HG03066 (cell line): ENCODE measurements at regions not wholly inside any gene's neighbourhood (a gene's known extent, or its start where the extent isn't known, plus 50 kb on each side); places are given as distances from the start of the nearest gene placed in this dataset.
"Not testable (repeated sequence)": the region's sequence is repeated elsewhere in the genome, so short reads cannot be mapped to it uniquely, and the experiment has no call there.

ENCODE experiments used
- ATAC-seq: cut with Tn5 transposase; IDR thresholded peaks from one replicate; pipeline ENCODE4 v1.9.1; 2021; ENCODE audit warnings: low read depth; ENCODE audit not compliant: unreplicated experiment

- no peak for ATAC-seq
These were observed 183.9 kb downstream of the ETNK1 start for GRCh38 chr12:22808860-22809259.

DNA sequence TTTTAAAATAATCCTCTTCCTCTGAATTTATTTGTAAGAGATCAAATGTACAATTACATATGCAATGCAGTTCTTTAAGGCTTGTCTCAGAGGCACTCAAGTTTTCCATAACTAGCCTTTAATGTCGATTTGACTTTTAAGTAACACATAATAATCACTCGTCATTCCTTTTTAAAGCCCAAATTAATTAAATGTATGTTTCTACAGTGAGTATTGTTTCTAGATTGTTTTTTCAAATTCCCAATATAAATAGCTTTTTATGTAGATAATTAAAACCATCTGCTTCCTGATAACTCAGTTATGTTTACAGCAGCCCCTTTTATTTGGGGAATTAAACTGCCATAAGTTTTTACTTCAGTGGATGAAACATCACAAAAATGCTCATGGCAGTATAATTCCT lies 185.1 kb downstream of the ETNK1 start:
- ATAC-seq = no peak

GRCh38 chr12:22812531-22812930 lies 187.6 kb downstream of the ETNK1 start:
- no peak for ATAC-seq

DNA sequence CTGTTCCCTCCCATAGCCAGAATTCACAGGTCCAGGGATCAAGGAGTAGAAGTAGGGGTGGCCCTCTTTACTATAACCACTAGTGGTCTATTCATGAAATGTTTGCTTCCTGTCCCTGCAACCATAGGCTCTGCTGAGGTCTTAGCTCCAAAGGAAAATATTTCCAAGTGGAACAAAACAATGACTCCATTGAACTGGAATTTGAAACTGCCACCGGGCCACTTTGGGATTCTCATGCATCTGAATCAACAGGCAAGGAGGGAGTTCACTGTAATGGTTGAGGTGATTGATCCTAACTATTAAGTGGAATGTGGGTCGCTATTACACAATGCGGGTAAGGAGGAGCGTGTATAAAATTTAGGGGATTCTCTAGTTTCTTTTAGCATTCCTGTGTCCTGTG lies 197.0 kb downstream of the ETNK1 start:
- no peak for ATAC-seq

- no peak for ATAC-seq
These were observed 201.1 kb downstream of the ETNK1 start for GRCh38 chr12:22826026-22826425.

GRCh38 chr12:22826446-22826981 lies 201.5 kb downstream of the ETNK1 start:
- ATAC-seq = not testable (repeated sequence)

GRCh38 chr12:22828066-22828465 lies 203.1 kb downstream of the ETNK1 start:
- ATAC-seq = no peak

GRCh38 chr12:22835431-22835830 lies 210.5 kb downstream of the ETNK1 start:
- ATAC-seq = no peak

DNA sequence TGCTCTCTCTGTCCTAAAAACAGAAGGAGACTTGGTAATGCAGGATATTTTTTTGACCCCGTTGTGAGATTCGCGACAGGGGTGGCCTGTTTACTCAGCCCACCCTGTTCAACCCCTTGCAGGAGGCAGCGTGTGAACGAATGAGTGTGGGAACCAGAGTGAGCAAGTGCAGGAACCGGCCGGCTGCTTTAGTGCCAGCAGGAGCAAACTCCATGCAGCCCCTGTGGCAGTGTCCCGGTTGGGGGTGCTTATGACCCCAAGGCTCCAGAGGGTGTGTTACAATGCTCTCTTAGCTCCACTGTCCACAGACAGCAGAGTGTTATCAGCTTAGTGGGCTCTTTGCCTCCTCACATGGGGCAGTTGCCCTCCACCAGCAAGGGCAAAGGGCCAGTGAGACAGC lies 225.2 kb downstream of the ETNK1 start:
- ATAC-seq = no peak

- no peak for ATAC-seq
These were observed 226.6 kb downstream of the ETNK1 start for GRCh38 chr12:22851532-22851931.

GRCh38 chr12:22855456-22855855 lies 230.5 kb downstream of the ETNK1 start:
- no peak for ATAC-seq

GRCh38 chr12:22856178-22856577 lies 231.2 kb downstream of the ETNK1 start:
- no peak for ATAC-seq

DNA sequence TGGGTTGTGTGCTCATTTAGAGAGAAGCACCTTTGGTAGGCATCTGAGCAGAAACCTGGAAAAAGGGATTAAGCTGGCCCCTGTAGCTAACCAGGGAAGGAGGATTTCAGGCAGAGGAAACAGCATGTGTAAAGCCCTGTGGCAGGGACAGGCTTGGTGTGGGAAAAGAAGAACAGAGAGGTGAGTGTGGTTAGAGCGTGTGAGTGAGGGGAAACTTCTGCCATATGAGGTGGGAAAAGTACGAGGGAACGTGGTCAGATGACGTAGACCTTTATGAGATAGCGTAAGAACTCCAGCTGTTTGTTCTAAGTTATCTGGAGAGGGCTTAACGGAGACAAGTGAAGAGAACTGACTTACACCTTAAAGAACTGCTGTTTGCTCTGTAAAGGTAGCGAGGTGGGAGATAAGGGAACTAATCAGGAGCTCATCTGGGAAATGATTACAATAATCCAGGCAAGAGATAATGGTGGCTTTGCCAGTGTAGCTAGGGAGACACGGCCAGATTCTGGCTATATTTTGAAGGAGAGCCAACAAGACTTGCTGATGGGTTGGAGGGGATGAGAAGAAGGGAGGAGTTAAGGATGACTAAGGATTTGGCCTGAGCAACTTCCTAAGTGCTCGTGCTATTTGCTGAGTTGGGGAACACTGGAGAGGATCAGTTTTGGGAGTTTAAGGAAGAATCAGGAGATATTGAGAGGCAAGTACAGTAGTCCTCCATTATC lies 234.0 kb downstream of the ETNK1 start:
- ATAC-seq = no peak

DNA sequence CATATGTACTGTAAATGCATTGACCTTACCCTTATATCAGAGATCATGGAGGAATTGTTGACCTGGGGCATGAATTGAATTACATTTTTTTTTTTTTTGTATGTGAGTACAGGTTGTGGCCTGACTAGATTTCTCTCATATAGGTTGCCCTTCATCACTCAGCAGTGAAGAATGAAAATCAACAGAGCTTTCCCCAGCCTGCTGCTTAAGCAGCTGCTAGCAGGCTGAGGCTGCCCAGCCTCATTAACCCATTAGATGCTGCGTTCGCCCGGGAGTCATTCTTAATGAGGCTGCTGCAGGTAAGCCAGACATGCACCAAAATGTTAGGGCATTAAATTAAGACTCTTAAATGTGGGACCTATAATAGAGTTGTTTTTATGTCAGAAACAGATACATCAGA lies 236.0 kb downstream of the ETNK1 start:
- ATAC-seq = no peak

- ATAC-seq = no peak
These were observed 240.9 kb downstream of the ETNK1 start for GRCh38 chr12:22865822-22866221.

DNA sequence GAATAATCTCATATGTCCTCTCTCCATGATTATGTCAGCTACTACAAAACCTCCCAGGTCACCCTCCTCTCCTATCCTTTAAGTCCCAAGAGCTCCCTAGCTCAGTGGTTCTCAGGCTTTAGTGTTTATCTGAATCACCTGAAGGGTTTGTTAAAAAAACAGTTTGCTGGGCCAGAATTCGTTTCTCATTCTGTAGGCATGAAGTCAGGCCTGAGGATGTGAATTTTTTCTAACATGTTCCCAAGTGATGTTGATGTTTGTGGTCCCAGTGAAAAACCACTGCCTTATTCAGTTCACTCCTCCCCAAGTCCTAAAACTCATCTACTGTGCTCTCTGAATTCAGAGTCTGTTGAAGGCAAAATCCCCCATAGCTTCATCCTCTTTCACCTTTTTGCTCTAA lies 241.4 kb downstream of the ETNK1 start:
- no peak for ATAC-seq

GRCh38 chr12:22874151-22874550 lies 249.2 kb downstream of the ETNK1 start:
- no peak for ATAC-seq

- ATAC-seq = no peak
These were observed 251.3 kb downstream of the ETNK1 start for GRCh38 chr12:22876262-22876661.

DNA sequence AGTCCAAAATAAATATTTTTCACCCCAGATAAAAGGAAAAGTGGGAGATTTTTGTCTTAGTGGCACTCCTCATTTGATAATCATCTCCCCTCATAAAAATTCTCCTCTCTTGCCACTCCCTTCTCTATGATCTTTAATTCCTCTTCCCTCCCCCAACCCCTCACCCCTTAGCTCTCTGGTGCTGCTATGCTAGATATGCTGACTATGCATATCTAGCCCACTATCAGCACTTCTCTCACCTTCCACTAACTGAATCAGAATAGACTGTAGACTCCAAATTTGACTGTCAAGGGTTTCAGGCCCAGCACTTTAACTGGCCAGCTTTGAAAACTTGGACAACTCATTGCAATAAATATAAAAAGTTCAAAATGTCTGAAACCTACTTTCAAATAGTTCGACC lies 254.2 kb downstream of the ETNK1 start:
- ATAC-seq = no peak

- ATAC-seq = no peak
These were observed 255.4 kb downstream of the ETNK1 start for GRCh38 chr12:22880331-22880730.

GRCh38 chr12:22880807-22881206 lies 255.8 kb downstream of the ETNK1 start:
- ATAC-seq = no peak

DNA sequence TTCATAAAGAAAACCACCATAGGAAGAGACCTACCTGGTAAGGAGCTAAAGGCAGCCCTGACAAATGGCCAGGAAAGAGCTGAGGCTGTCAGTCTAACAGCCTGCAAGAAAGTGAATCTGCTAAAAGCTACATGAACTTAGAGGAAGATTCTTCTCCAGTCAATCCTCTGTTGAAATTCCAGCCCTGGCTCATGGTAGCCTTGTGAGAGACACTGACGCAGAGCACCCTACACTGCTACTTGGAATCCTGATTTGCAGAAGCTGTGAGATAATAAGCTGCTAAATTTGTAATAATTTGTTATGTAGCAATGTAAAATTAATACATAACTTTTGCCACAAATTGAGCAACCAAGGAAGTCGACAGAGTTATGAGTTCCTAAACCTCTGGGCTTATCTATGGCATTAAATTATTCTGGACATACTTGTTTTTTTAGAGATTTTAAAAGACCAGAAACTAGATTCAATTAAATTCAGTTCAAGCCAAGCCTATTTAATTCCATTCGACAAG lies 257.0 kb downstream of the ETNK1 start:
- ATAC-seq = no peak
